Liver (tissue), 8 donors: ENCODE measurements at regions not wholly inside any gene's neighbourhood (a gene's known extent, or its start where the extent isn't known, plus 50 kb on each side); places are given as distances from the start of the nearest gene placed in this dataset.

Experiments used
- DNase-seq: peaks from one replicate; pipeline ENCODE4 v3.0.0-alpha.2; 2017; ENCODE audit warnings: low spot score
- H3K27ac ChIP-seq, 2 donors: one replicate each; pipeline ENCODE4 v1.7.0; 2013; ENCODE audit warnings: inconsistent platforms in 2 of 2, low read length in 2 of 2, control low read depth in 1 of 2, low read depth in 1 of 2, mild to moderate bottlenecking in 1 of 2
- H3K27me3 ChIP-seq, 4 donors: one replicate each; pipeline versions ENCODE4 v1.6.1 to v1.7.0; 2013; ENCODE audit warnings: low read length in 3 of 4, inconsistent platforms in 1 of 4, mild to moderate bottlenecking in 1 of 4, moderate library complexity in 1 of 4; ENCODE audit not compliant: control insufficient read depth in 4 of 4, insufficient read depth in 4 of 4
- H3K36me3 ChIP-seq, 4 donors: one replicate each; pipeline versions ENCODE4 v1.6.1 to v1.7.0; 2013; ENCODE audit warnings: low read length in 3 of 4, mild to moderate bottlenecking in 3 of 4, low read depth in 1 of 4, moderate library complexity in 1 of 4; ENCODE audit not compliant: control insufficient read depth in 4 of 4, insufficient read depth in 3 of 4
- H3K4me1 ChIP-seq, 4 donors: one replicate each; pipeline versions ENCODE4 v1.6.1 to v1.7.0; 2013; ENCODE audit warnings: low read length in 3 of 4, mild to moderate bottlenecking in 3 of 4, moderate library complexity in 1 of 4; ENCODE audit not compliant: control insufficient read depth in 4 of 4, insufficient read depth in 4 of 4
- H3K4me3 ChIP-seq, 3 donors: one replicate each; pipeline versions ENCODE4 v1.6.1 to v1.7.0; 2013; ENCODE audit warnings: low read length in 3 of 3, control low read depth in 1 of 3, low read depth in 1 of 3, mild to moderate bottlenecking in 1 of 3
- H3K9ac ChIP-seq, 2 donors: one replicate each; pipeline ENCODE4 v1.7.0; 2013; ENCODE audit warnings: low read length in 2 of 2, mild to moderate bottlenecking in 2 of 2, moderate library complexity in 2 of 2, control low read depth in 1 of 2, low read depth in 1 of 2
- H3K9me3 ChIP-seq, 4 donors: one replicate each; pipeline versions ENCODE4 v1.6.1 to v1.7.0; 2013; ENCODE audit warnings: low read length in 3 of 4; ENCODE audit not compliant: control insufficient read depth in 4 of 4
- FOXA2 ChIP-seq: IDR thresholded peaks from 2 replicates; pipeline ENCODE4 v1.6.1; 2016; ENCODE audit warnings: antibody characterized with exemption
- GABPA ChIP-seq, 2 donors: IDR thresholded peaks in 1 of 2; conservative IDR thresholded peaks in 1 of 2; 2 replicates each; pipeline ENCODE4 v1.6.1; 2016; ENCODE audit warnings: antibody characterized with exemption in 2 of 2, mild to moderate bottlenecking in 1 of 2, moderate library complexity in 1 of 2
- JUND ChIP-seq, 2 donors: IDR thresholded peaks; 2 replicates each; pipeline ENCODE4 v1.6.1; 2016; ENCODE audit warnings: antibody characterized with exemption in 2 of 2
- RAD21 ChIP-seq, 2 donors: IDR thresholded peaks; 2 replicates each; pipeline ENCODE4 v1.6.1; 2016; ENCODE audit warnings: antibody characterized with exemption in 2 of 2, mild to moderate bottlenecking in 2 of 2
- RXRA ChIP-seq, 2 donors: IDR thresholded peaks; 2 replicates each; pipeline ENCODE4 v1.6.1; 2017 to 2018; ENCODE audit warnings: antibody characterized with exemption in 2 of 2, mild to moderate bottlenecking in 1 of 2
- SP1 ChIP-seq: IDR thresholded peaks from 2 replicates; pipeline ENCODE4 v1.6.1; 2018; ENCODE audit warnings: antibody characterized with exemption, mild to moderate bottlenecking
- WGBS: extraction: QIAGEN DNeasy Blood & Tissue Kit; methylation state at CpG from one replicate; pipeline ENCODE4 v1.1.7; 2013; 5-methylcytosine and 5-hydroxymethylcytosine counted together
- TF ChIP-seq, protein P1 (sequence below): IDR thresholded peaks from 2 replicates; pipeline ENCODE4 v1.6.1; 2016; ENCODE audit warnings: antibody characterized with exemption
- TF ChIP-seq, protein P2 (sequence below): IDR thresholded peaks from 2 replicates; pipeline ENCODE4 v1.6.1; 2016; ENCODE audit warnings: antibody characterized with exemption, mild to moderate bottlenecking
- TF ChIP-seq, protein P3 (sequence below): fragments of 150-350 bp; IDR thresholded peaks from 2 replicates; pipeline ENCODE4 v1.5.1; 2017; ENCODE audit warnings: improper control_type of control experiment, low read depth, low read length; ENCODE audit not compliant: missing input control
- TF ChIP-seq, protein P4 (sequence below): IDR thresholded peaks from 2 replicates; pipeline ENCODE4 v1.6.1; 2016; ENCODE audit warnings: antibody characterized with exemption
- TF ChIP-seq, protein P5 (sequence below): IDR thresholded peaks from 2 replicates; pipeline ENCODE4 v1.6.1; 2016; ENCODE audit warnings: antibody characterized with exemption
- donor health status: healthy.
- donor health status: healthy.
- donor health status: healthy.
- donor health status: healthy.
- donor health status: healthy.

DNA sequence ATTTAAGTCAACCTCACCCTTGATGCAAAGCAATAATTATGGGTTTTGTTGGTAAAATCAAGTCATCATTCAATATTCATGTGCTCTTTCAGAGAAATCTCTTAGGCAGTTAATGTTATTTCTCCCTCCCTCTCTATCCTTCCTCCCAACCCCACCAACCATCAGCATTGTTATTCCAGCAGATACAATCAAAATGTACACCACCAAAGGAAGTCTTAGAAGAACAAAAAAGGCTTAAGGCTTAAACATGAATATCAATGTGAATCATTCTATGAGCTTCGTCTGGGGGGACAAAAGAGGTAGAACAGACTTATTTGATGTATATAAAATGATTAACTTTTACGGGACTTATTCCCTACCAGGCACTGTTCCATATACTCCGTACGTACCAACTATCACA, 404.4 kb downstream of the ARHGEF28 start:
- TF ChIP-seq, protein P1, sequence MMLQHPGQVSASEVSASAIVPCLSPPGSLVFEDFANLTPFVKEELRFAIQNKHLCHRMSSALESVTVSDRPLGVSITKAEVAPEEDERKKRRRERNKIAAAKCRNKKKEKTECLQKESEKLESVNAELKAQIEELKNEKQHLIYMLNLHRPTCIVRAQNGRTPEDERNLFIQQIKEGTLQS, result no peak
- TF ChIP-seq FOXA2 (no peak), JUND (IDR thresholded peaks at IDR 0.05) (no peak)
- Histone ChIP-seq H3K27ac (no peak overlapping the region), H3K36me3 (no peaks in the 10 kb centered on the region), H3K9ac (no peak overlapping the region), H3K9me3 (no peaks in the 10 kb centered on the region), H3K4me1 (no peaks in the 10 kb centered on the region), H3K27me3 (no peaks in the 10 kb centered on the region), H3K4me3 (no peak overlapping the region)
- WGBS, result 91% methylated on average over 4 of the region's 4 CpGs
- no peak for DNase-seq

- WGBS, result 82% methylated on average over 4 of the region's 4 CpGs
- DNase-seq, result no peak
Measured at GRCh38 chr5:74028976-74029375, 403.0 kb downstream of the ARHGEF28 start.

More at GRCh38 chr5:74028976-74029375, 403.0 kb downstream of the ARHGEF28 start:
- TF ChIP-seq FOXA2 (no peak), RAD21 (IDR thresholded peaks at IDR 0.05) (no peak), GABPA (IDR thresholded peaks at IDR 0.05 in 1 of 2, conservative IDR thresholded peaks at IDR 0.05 in 1 of 2) (no peak), RXRA (IDR thresholded peaks at IDR 0.05) (no peak), SP1 (no peak), JUND (IDR thresholded peaks at IDR 0.05) (no peak)
- TF ChIP-seq, protein P2, sequence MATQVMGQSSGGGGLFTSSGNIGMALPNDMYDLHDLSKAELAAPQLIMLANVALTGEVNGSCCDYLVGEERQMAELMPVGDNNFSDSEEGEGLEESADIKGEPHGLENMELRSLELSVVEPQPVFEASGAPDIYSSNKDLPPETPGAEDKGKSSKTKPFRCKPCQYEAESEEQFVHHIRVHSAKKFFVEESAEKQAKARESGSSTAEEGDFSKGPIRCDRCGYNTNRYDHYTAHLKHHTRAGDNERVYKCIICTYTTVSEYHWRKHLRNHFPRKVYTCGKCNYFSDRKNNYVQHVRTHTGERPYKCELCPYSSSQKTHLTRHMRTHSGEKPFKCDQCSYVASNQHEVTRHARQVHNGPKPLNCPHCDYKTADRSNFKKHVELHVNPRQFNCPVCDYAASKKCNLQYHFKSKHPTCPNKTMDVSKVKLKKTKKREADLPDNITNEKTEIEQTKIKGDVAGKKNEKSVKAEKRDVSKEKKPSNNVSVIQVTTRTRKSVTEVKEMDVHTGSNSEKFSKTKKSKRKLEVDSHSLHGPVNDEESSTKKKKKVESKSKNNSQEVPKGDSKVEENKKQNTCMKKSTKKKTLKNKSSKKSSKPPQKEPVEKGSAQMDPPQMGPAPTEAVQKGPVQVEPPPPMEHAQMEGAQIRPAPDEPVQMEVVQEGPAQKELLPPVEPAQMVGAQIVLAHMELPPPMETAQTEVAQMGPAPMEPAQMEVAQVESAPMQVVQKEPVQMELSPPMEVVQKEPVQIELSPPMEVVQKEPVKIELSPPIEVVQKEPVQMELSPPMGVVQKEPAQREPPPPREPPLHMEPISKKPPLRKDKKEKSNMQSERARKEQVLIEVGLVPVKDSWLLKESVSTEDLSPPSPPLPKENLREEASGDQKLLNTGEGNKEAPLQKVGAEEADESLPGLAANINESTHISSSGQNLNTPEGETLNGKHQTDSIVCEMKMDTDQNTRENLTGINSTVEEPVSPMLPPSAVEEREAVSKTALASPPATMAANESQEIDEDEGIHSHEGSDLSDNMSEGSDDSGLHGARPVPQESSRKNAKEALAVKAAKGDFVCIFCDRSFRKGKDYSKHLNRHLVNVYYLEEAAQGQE, result no peak
- TF ChIP-seq, protein P3, sequence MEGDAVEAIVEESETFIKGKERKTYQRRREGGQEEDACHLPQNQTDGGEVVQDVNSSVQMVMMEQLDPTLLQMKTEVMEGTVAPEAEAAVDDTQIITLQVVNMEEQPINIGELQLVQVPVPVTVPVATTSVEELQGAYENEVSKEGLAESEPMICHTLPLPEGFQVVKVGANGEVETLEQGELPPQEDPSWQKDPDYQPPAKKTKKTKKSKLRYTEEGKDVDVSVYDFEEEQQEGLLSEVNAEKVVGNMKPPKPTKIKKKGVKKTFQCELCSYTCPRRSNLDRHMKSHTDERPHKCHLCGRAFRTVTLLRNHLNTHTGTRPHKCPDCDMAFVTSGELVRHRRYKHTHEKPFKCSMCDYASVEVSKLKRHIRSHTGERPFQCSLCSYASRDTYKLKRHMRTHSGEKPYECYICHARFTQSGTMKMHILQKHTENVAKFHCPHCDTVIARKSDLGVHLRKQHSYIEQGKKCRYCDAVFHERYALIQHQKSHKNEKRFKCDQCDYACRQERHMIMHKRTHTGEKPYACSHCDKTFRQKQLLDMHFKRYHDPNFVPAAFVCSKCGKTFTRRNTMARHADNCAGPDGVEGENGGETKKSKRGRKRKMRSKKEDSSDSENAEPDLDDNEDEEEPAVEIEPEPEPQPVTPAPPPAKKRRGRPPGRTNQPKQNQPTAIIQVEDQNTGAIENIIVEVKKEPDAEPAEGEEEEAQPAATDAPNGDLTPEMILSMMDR, result no peak
- TF ChIP-seq, protein P4, sequence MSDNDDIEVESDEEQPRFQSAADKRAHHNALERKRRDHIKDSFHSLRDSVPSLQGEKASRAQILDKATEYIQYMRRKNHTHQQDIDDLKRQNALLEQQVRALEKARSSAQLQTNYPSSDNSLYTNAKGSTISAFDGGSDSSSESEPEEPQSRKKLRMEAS, result no peak
- TF ChIP-seq, protein P1, result no peak
- TF ChIP-seq, protein P5, sequence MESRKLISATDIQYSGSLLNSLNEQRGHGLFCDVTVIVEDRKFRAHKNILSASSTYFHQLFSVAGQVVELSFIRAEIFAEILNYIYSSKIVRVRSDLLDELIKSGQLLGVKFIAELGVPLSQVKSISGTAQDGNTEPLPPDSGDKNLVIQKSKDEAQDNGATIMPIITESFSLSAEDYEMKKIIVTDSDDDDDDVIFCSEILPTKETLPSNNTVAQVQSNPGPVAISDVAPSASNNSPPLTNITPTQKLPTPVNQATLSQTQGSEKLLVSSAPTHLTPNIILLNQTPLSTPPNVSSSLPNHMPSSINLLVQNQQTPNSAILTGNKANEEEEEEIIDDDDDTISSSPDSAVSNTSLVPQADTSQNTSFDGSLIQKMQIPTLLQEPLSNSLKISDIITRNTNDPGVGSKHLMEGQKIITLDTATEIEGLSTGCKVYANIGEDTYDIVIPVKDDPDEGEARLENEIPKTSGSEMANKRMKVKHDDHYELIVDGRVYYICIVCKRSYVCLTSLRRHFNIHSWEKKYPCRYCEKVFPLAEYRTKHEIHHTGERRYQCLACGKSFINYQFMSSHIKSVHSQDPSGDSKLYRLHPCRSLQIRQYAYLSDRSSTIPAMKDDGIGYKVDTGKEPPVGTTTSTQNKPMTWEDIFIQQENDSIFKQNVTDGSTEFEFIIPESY, result no peak
- H3K36me3 ChIP-seq, result no peaks in the 10 kb centered on the region
- no peak overlapping the region for H3K9ac ChIP-seq
- H3K9me3 ChIP-seq, result no peaks in the 10 kb centered on the region
- peaks cover 0 to 2% (median 0%) of the 10 kb centered on the region in 4 donors for H3K27me3 ChIP-seq
- no peak overlapping the region for H3K27ac ChIP-seq
- H3K4me1 ChIP-seq, result no peaks in the 10 kb centered on the region
- no peak overlapping the region for H3K4me3 ChIP-seq
